Duodenal mucosa (tissue), 2 donors: ENCODE measurements at regions not wholly inside any gene's neighbourhood (a gene's known extent, or its start where the extent isn't known, plus 50 kb on each side); places are given as distances from the start of the nearest gene placed in this dataset.

ENCODE experiments used
- H3K27ac ChIP-seq: one replicate; pipeline ENCODE4 v1.7.0; 2013; ENCODE audit warnings: low read depth, low read length
- H3K27me3 ChIP-seq, 2 donors: one replicate each; pipeline ENCODE4 v1.7.0; 2013; ENCODE audit warnings: low read length in 2 of 2, control low read depth in 1 of 2; ENCODE audit not compliant: insufficient read depth in 2 of 2, control insufficient read depth in 1 of 2
- H3K36me3 ChIP-seq, 2 donors: one replicate each; pipeline ENCODE4 v1.7.0; 2013; ENCODE audit warnings: low read length in 2 of 2, control low read depth in 1 of 2; ENCODE audit not compliant: insufficient read depth in 2 of 2, control insufficient read depth in 1 of 2
- H3K4me1 ChIP-seq, 2 donors: one replicate each; pipeline ENCODE4 v1.7.0; 2013; ENCODE audit warnings: low read length in 2 of 2, control low read depth in 1 of 2; ENCODE audit not compliant: insufficient read depth in 2 of 2, control insufficient read depth in 1 of 2
- H3K4me3 ChIP-seq, 2 donors: one replicate each; pipeline ENCODE4 v1.7.0; 2013; ENCODE audit warnings: low read length in 2 of 2, low read depth in 1 of 2
- H3K9ac ChIP-seq, 2 donors: one replicate each; pipeline ENCODE4 v1.7.0; 2013; ENCODE audit warnings: low read length in 2 of 2, low read depth in 1 of 2
- H3K9me3 ChIP-seq, 2 donors: one replicate each; pipeline ENCODE4 v1.7.0; 2013; ENCODE audit warnings: low read length in 2 of 2, control low read depth in 1 of 2; ENCODE audit not compliant: control insufficient read depth in 1 of 2

DNA sequence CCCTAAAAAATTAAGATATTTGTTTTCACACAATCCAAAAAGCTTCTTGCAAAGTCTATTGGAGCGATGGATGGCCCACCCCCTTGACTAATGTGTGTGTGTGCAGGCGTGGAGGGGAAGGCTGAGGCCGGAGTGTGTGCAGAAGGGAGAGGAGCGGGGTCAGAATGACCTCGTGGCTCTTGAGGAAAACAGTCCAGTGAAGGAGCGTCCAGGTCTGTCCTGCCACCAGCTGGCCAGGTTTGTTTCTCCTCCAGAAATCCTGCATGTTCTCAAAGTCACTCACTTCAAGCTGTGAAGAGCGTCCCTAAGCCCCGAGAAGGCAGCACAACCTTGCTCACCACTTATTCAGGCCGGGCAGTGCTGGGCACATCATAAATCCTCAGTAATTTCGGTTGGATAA is 69.5 kb upstream of the SSX2IP start:
- no peaks in the 10 kb centered on the region for H3K36me3 ChIP-seq
- H3K27ac ChIP-seq, result no peak overlapping the region
- no peak overlapping the region for H3K4me3 ChIP-seq
- peaks cover 0 to 3% of the 10 kb centered on the region in 2 donors for H3K27me3 ChIP-seq
- H3K9ac ChIP-seq, result no peak overlapping the region
- H3K4me1 ChIP-seq, result peaks cover 0 to 12% of the 10 kb centered on the region in 2 donors
- H3K9me3 ChIP-seq, result no peaks in the 10 kb centered on the region

GRCh38 chr1:84758968-84759491 is 68.8 kb upstream of the SSX2IP start:
- no peaks in the 10 kb centered on the region for H3K9me3 ChIP-seq
- no peaks in the 10 kb centered on the region for H3K27me3 ChIP-seq
- no peak overlapping the region for H3K9ac ChIP-seq
- peak overlapping the region in 1 of 2 donors; percentile 55 for H3K4me3 ChIP-seq
- peaks cover 0 to 12% of the 10 kb centered on the region in 2 donors for H3K4me1 ChIP-seq
- no peak overlapping the region for H3K27ac ChIP-seq
- no peaks in the 10 kb centered on the region for H3K36me3 ChIP-seq

DNA sequence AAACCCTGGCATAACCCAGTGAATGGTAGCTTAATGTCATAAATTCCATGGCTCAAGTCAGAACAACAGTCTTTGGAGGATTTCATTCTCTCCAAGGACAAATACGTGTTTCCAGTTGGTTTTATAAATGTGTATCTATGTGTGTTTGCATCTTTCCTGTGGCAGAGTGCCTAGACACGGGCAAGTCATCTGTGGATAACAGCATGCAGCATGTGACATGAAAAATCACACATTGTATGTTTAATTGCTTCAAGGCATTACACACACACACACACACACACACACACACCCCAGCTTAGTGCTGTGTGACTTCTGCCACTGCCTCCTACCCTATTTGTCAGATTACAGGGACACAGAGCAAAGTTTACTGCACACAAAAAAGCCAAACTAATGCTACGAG is 68.2 kb upstream of the SSX2IP start:
- Histone ChIP-seq H3K9ac (no peak overlapping the region), H3K27ac (no peak overlapping the region), H3K4me1 (peaks cover 0 to 12% of the 10 kb centered on the region in 2 donors), H3K9me3 (no peaks in the 10 kb centered on the region), H3K27me3 (no peaks in the 10 kb centered on the region), H3K36me3 (no peaks in the 10 kb centered on the region), H3K4me3 (peak overlapping the region in 1 of 2 donors; percentile 55)

- peaks cover 0 to 3% of the 10 kb centered on the region in 2 donors for H3K27me3 ChIP-seq
- H3K9ac ChIP-seq, result no peak overlapping the region
- H3K4me3 ChIP-seq, result no peak overlapping the region
- H3K27ac ChIP-seq, result no peak overlapping the region
- no peaks in the 10 kb centered on the region for H3K9me3 ChIP-seq
- H3K36me3 ChIP-seq, result no peaks in the 10 kb centered on the region
- H3K4me1 ChIP-seq, result peaks cover 0 to 12% of the 10 kb centered on the region in 2 donors
Observed at GRCh38 chr1:84757301-84757700, 67.0 kb upstream of the SSX2IP start.

DNA sequence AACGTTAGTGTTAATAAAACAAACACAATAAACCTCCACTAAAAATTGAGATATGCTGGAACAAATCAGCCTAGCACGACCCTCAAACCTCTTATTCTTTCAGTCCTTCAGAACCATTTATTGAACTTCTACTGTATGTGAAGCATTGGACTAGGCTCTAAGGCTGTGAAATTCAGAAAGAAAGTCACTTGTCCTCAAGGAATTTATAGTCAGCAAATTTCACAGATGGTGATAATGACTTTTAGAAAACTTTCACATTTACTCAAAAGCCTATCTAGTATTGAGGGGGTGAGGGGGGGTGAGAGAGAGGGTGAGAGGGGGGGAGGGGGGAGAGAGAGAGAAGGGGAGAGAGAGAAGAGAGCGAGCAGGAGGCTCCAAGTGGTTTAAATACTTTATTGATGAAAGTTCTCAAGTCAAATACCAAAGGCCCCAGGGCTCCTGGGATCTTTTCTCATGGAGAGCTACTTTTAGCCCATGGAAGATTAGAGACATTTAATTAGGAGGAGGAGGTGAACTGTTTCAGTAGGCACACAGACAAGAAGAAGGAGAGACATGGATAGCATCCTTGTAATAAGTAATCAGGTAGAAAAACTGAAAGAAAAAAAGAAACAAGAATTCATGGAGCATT is 66.3 kb upstream of the SSX2IP start:
- Histone ChIP-seq H3K9ac (no peak overlapping the region), H3K9me3 (no peaks in the 10 kb centered on the region), H3K27ac (no peak overlapping the region)

DNA sequence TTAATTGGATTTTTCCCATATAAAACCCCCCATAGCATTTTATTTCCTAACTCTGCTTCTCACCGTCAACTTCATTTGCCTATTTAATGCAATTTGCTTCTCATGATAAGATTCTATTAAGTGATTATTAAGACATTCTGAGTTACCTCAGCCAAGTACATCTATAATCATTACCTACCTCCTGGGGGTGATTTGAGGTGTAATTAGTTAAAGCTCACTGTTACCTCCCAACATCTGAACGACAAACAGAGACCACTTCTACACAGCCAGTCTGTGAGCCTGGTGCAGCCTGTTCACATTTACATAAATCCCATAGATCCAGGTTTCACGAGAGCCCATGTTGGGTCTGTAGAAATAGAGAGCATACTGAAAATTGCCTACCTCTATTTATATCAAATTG is 65.7 kb upstream of the SSX2IP start:
- Histone ChIP-seq H3K9me3 (no peaks in the 10 kb centered on the region), H3K36me3 (no peaks in the 10 kb centered on the region), H3K9ac (no peak overlapping the region), H3K27ac (no peak overlapping the region), H3K4me1 (peaks cover 0 to 12% of the 10 kb centered on the region in 2 donors), H3K27me3 (peaks cover 0 to 3% of the 10 kb centered on the region in 2 donors), H3K4me3 (no peak overlapping the region)

More for the DNA sequence above, 66.3 kb upstream of the SSX2IP start:
- H3K4me3 ChIP-seq, result no peak overlapping the region
- H3K4me1 ChIP-seq, result peaks cover 0 to 12% of the 10 kb centered on the region in 2 donors
- no peaks in the 10 kb centered on the region for H3K36me3 ChIP-seq
- H3K27me3 ChIP-seq, result peaks cover 0 to 3% of the 10 kb centered on the region in 2 donors

DNA sequence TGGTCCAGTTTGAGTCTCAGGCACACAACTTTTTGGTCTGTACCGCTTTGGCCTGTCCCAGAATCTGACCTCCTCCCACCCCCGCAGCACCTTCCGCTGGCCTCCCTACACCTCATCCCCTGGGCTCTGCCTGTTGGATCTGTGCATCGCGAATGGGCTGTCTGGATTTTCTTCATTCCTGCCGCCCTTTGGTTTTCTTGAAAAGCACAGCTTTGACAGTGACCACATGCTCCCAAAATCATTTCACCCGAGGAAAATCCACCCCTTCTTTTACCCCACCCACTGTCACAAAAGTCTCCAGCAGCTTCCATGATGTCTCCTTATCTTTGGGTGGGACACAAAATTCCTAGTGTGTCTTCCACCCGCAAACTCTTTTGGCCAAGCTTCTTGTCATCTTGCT is 65.0 kb upstream of the SSX2IP start:
- H3K36me3 ChIP-seq, result no peaks in the 10 kb centered on the region
- H3K9me3 ChIP-seq, result no peaks in the 10 kb centered on the region
- H3K4me1 ChIP-seq, result peaks cover 0 to 12% of the 10 kb centered on the region in 2 donors
- no peak overlapping the region for H3K9ac ChIP-seq
- H3K27me3 ChIP-seq, result peaks cover 0 to 3% of the 10 kb centered on the region in 2 donors
- H3K27ac ChIP-seq, result no peak overlapping the region
- no peak overlapping the region for H3K4me3 ChIP-seq

- H3K4me3 ChIP-seq, result no peak overlapping the region
- H3K9me3 ChIP-seq, result no peaks in the 10 kb centered on the region
- H3K27me3 ChIP-seq, result peaks cover 0 to 3% of the 10 kb centered on the region in 2 donors
- no peak overlapping the region for H3K9ac ChIP-seq
- H3K4me1 ChIP-seq, result peaks cover 0 to 10% of the 10 kb centered on the region in 2 donors
- no peak overlapping the region for H3K27ac ChIP-seq
- H3K36me3 ChIP-seq, result no peaks in the 10 kb centered on the region
Observed at GRCh38 chr1:84754386-84754703, 64.1 kb upstream of the SSX2IP start.

GRCh38 chr1:84753516-84754385 is 63.5 kb upstream of the SSX2IP start:
- H3K4me1 ChIP-seq, result peaks cover 0 to 4% of the 10 kb centered on the region in 2 donors
- H3K9ac ChIP-seq, result no peak overlapping the region
- H3K27me3 ChIP-seq, result peaks cover 0 to 3% of the 10 kb centered on the region in 2 donors
- H3K4me3 ChIP-seq, result no peak overlapping the region
- no peaks in the 10 kb centered on the region for H3K36me3 ChIP-seq
- no peak overlapping the region for H3K27ac ChIP-seq
- no peaks in the 10 kb centered on the region for H3K9me3 ChIP-seq

DNA sequence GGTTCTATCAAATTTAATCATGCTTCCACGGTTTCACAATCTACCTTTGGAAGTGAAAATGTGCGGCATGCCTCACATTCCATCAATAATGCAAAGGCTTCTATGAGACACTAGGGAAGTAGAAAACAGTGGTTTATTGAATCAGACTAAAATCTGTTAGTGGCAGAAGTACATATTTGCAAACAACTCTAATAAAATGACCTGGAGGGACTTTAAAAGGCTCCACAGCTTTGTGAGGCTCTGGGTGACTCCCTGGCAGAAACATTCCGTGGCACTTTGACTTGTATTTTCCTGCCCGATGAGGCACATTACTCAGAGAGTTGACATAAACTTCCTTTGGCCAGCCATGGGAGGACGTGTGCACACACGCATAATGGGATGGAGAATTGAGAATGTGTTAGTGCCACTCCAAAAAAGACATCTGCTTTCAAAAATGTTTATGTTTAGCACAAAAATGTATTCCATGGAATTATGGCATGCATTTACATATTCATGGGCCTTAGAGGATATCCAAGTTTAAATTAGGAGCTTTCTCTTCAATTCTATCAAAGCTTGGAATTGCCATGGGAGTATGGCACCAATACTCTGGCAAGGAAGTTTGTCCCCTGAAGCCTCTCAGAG is 60.0 kb upstream of the SSX2IP start:
- Histone ChIP-seq H3K9ac (no peak overlapping the region), H3K4me1 (no peaks in the 10 kb centered on the region), H3K36me3 (no peaks in the 10 kb centered on the region), H3K4me3 (no peak overlapping the region), H3K27me3 (peaks cover 0 to 3% of the 10 kb centered on the region in 2 donors), H3K27ac (no peak overlapping the region), H3K9me3 (no peaks in the 10 kb centered on the region)
